ENCODE measurements at regions not wholly inside any gene's neighbourhood (a gene's known extent, or its start where the extent isn't known, plus 50 kb on each side); places are given as distances from the start of the nearest gene placed in this dataset.

DNA sequence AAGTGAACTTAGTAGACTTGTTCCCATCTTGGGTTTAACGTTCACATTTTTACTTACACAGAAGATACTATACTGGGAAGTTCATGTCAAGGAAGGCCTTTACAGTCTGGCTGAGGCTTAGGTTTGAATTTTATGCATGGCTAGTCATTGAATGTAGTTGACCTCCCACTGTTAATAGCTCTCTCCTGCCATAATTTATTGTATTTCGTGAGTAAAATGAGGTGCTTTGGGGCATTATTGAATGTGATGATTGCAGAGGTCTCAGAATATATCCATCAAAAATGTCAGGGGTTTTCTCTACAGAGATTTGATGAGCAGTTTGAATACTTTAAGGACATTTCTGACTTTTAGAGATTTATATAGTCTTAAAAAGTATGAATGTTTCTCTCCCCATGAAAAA is 356.6 kb upstream of the GRM7 start:
- no peak for DNase-seq (ENCODE audit: low spot score in 2 of 2)
- TF ChIP-seq, protein P1, sequence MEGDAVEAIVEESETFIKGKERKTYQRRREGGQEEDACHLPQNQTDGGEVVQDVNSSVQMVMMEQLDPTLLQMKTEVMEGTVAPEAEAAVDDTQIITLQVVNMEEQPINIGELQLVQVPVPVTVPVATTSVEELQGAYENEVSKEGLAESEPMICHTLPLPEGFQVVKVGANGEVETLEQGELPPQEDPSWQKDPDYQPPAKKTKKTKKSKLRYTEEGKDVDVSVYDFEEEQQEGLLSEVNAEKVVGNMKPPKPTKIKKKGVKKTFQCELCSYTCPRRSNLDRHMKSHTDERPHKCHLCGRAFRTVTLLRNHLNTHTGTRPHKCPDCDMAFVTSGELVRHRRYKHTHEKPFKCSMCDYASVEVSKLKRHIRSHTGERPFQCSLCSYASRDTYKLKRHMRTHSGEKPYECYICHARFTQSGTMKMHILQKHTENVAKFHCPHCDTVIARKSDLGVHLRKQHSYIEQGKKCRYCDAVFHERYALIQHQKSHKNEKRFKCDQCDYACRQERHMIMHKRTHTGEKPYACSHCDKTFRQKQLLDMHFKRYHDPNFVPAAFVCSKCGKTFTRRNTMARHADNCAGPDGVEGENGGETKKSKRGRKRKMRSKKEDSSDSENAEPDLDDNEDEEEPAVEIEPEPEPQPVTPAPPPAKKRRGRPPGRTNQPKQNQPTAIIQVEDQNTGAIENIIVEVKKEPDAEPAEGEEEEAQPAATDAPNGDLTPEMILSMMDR (IDR thresholded peaks at IDR 0.05), result no peak
- TF ChIP-seq POLR2A (IDR thresholded peaks at IDR 0.05), result no peak
- intact Hi-C loops (cut with DNase I; ENCODE audit: low total_unique reads), result no loop called here
- no peak overlapping the region for H3K4me3 ChIP-seq (ENCODE audit: low read depth, poor library complexity, severe bottlenecking)
- whole genome bisulfite sequencing, 2 donors, result 66 to 72% methylated on average over 2 of the region's 2 CpGs

DNA sequence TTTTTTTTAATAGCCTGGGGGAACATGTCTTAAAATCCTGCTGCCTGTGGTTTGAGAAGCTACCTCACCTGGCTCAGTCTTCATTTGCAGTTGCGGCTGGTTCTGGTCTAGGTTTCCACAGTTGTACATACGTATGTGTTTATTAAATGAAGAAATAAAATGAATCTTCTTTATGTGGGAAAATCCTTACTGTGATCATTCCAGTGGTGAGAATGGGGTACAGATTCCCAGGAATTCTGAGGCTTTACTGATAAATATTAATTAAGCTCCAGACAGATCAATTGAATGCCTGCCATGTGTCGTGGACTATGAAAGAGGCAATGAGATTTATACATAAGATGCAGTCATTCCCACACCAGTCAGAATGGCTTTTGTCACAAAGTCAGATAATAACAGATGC is 356.1 kb upstream of the GRM7 start:
- no peak for TF ChIP-seq POLR2A (IDR thresholded peaks at IDR 0.05)
- TF ChIP-seq, protein P1 (IDR thresholded peaks at IDR 0.05), result no peak

DNA sequence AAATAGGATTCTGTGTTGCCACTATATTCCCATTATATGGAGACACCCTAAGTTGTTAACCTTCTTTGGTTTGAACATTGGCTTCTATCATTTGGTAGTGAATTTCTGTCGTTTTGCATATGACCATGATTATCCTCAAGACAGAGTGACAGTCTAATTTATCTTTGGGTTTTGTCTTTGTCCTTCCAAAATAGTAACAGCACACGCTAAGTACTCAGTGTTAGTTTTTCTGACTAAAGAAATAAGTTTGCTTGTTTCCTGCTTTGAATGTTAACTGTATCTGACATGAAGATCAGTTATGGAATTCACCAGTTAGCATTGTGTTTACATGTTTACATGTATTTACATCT is 352.5 kb upstream of the GRM7 start:
- no peak overlapping the region for H3K4me3 ChIP-seq (ENCODE audit: low read depth, poor library complexity, severe bottlenecking)
- intact Hi-C loops (cut with DNase I; ENCODE audit: low total_unique reads), result no loop called here
- 63 to 65% methylated on average over 2 of the region's 2 CpGs for WGBS, 2 donors
- no peak for TF ChIP-seq POLR2A (IDR thresholded peaks at IDR 0.05)
- TF ChIP-seq, protein P1 (IDR thresholded peaks at IDR 0.05), result no peak
- DNase-seq (ENCODE audit: low spot score in 2 of 2), result no peak

More for the DNA sequence above, 356.1 kb upstream of the GRM7 start:
- WGBS, 2 donors, result 79 to 82% methylated on average over 3 of the region's 3 CpGs
- intact Hi-C loops (cut with DNase I; ENCODE audit: low total_unique reads), result no loop called here
- H3K4me3 ChIP-seq (ENCODE audit: low read depth, poor library complexity, severe bottlenecking), result no peak overlapping the region
- DNase-seq (ENCODE audit: low spot score in 2 of 2), result no peak

DNA sequence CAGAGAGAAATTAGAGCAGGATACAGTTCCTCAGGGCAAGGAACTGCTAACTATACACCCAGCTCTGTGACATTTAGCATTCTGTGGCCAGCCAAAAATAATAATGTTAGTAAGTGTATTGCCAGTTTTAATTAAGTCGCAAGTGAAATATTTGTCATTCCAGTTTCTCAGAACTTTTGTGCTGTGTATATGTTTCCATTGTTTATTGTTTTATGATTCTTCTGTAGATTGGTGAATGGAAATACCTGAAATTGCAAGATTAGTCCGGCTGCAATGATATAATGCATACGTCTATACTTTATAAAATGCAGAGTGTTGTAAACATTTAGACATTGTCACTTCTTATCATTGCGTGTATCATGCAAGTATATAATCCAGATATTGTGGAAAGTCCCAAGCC is 351.3 kb upstream of the GRM7 start:
- intact Hi-C loops (cut with DNase I; ENCODE audit: low total_unique reads), result no loop called here
- WGBS, 2 donors, result 51 to 59% methylated on average over 4 of the region's 4 CpGs
- TF ChIP-seq, protein P1 (IDR thresholded peaks at IDR 0.05), result no peak
- TF ChIP-seq POLR2A (IDR thresholded peaks at IDR 0.05), result no peak
- no peak for DNase-seq (ENCODE audit: low spot score in 2 of 2)
- H3K4me3 ChIP-seq (ENCODE audit: low read depth, poor library complexity, severe bottlenecking), result no peak overlapping the region

DNA sequence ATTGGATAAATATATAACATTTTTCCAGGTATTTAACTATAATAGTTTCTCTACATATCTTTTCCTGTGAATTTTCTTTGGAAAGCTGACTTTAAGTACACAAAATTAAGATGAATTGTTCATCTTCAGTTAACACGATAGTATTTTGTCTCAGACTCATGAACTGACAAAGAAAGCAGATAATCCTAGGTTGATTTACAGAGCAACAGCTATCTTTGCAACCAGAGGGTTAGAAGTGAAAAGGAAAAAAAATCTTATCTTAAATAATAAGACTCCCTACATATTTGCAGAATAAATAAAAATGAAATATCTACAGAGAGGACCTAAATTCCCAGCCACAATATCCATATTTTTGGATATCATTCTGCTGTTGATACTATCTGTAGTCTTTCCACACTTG is 350.2 kb upstream of the GRM7 start:
- WGBS, 2 donors, result 64 to 80% methylated on average over 1 of the region's 1 CpG
- TF ChIP-seq, protein P1 (IDR thresholded peaks at IDR 0.05), result no peak
- no peak for DNase-seq (ENCODE audit: low spot score in 2 of 2)
- intact Hi-C loops (cut with DNase I; ENCODE audit: low total_unique reads), result no loop called here
- no peak overlapping the region for H3K4me3 ChIP-seq (ENCODE audit: low read depth, poor library complexity, severe bottlenecking)

DNA sequence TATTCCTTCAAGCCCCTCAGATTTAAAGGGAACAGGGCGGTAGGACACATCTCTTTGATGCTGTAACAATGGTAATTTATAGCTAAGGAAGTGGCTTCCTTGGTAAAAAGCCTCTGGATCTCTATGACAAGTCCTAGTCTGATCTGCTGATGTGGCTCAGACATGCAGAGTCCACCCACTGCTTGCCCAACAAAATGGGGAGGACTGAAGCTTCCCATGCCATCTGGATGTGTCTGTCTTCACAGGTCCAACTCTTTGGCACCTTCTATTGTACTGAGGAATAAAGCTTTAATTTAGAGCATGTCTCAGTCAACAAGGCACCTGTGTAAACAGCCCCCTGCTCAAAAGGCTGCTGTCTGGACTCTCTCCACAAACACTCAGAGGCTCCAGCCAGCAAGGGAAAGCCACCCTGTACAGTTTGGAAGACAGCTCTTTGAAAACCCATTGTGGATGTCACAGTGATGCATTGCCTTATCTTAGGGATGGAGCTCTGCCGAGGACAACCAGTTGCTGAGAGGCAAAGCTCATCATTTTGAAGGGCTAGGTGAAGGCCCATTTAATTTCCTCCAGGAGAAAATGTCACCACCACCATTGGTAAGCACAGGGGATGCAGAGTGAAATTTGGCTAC is 348.6 kb upstream of the GRM7 start:
- H3K4me3 ChIP-seq (ENCODE audit: low read depth, poor library complexity, severe bottlenecking), result no peak overlapping the region
- intact Hi-C loops (cut with DNase I; ENCODE audit: low total_unique reads), result no loop called here
- WGBS, 2 donors, result 46 to 53% methylated on average over 2 of the region's 2 CpGs
- no peak for TF ChIP-seq POLR2A (IDR thresholded peaks at IDR 0.05)
- TF ChIP-seq, protein P1 (IDR thresholded peaks at IDR 0.05), result no peak
- no peak for DNase-seq (ENCODE audit: low spot score in 2 of 2)
